NCI-H82 (cell line): ENCODE measurements at regions not wholly inside any gene's neighbourhood (a gene's known extent, or its start where the extent isn't known, plus 50 kb on each side); places are given as distances from the start of the nearest gene placed in this dataset.
A peak's percentile ranks its signal among the peaks of the same experiment; 100 is the strongest.

Source experiments
- DNase-seq: peaks from one replicate; lab custom pipeline; 2025; lab: John Stamatoyannopoulos, UW

- no peak for DNase-seq
Measured at GRCh38 chr3:139281096-139281495, 62.7 kb upstream of the MRPS22 start.

- DNase-seq: peak; percentile 89
Measured at GRCh38 chr3:139281522-139282196, 62.2 kb upstream of the MRPS22 start.

GRCh38 chr3:139283301-139283700, 60.5 kb upstream of the MRPS22 start:
- no peak for DNase-seq

- DNase-seq: no peak
Measured at GRCh38 chr3:139284221-139284620, 59.6 kb upstream of the MRPS22 start.

GRCh38 chr3:139285691-139286090, 58.1 kb upstream of the MRPS22 start:
- peak; percentile 46 for DNase-seq

- DNase-seq: no peak
Measured at GRCh38 chr3:139286241-139286640, 57.6 kb upstream of the MRPS22 start.

GRCh38 chr3:139286825-139287224, 57.0 kb upstream of the MRPS22 start:
- no peak for DNase-seq

GRCh38 chr3:139287557-139287956, 56.3 kb upstream of the MRPS22 start:
- DNase-seq: no peak

GRCh38 chr3:139288266-139288821, 55.5 kb upstream of the MRPS22 start:
- no peak for DNase-seq

- DNase-seq: no peak
Measured at GRCh38 chr3:139289860-139290524, 53.8 kb upstream of the MRPS22 start.

- no peak for DNase-seq
Measured at GRCh38 chr3:139291276-139292051, 52.4 kb upstream of the MRPS22 start.

- DNase-seq: no peak
Measured at GRCh38 chr3:139292192-139292591, 51.6 kb upstream of the MRPS22 start.

- DNase-seq: peak; percentile 47
Measured at GRCh38 chr3:139292711-139293664, 50.8 kb upstream of the MRPS22 start.

- DNase-seq: no peak
Measured at GRCh38 chr3:139293665-139294023, 50.2 kb upstream of the MRPS22 start.
